Cardiac muscle cell (in vitro differentiated cells and primary cell): ENCODE measurements at regions not wholly inside any gene's neighbourhood (a gene's known extent, or its start where the extent isn't known, plus 50 kb on each side); places are given as distances from the start of the nearest gene placed in this dataset.

Experiments used
- DNase-seq, 2 donors: peaks; one replicate each; pipeline versions ENCODE4 v3.0.0 to v3.0.0-alpha.2; 2010 to 2017; ENCODE audit warnings: low read depth in 1 of 2, low spot score in 1 of 2
- H3K27ac ChIP-seq: fragments of 200-600 bp; sonication (generic); 2 replicates; pipeline ENCODE4 v1.5.1; 2016
- H3K27me3 ChIP-seq: fragments of 200-600 bp; sonication (generic); 2 replicates; pipeline ENCODE4 v1.6.0; 2016; ENCODE audit warnings: control low read depth
- H3K36me3 ChIP-seq: fragments of 200-600 bp; sonication (generic); 2 replicates; pipeline ENCODE4 v1.5.1; 2016; ENCODE audit warnings: control low read depth
- H3K4me1 ChIP-seq: fragments of 200-600 bp; sonication (generic); 2 replicates; pipeline ENCODE4 v1.8.1; 2017; ENCODE audit warnings: low read depth, mild to moderate bottlenecking, mixed run types
- H3K4me3 ChIP-seq: fragments of 200-600 bp; sonication (generic); 2 replicates; pipeline ENCODE4 v1.5.1; 2016; ENCODE audit warnings: mild to moderate bottlenecking
- H3K9me3 ChIP-seq: fragments of 200-600 bp; sonication (generic); 2 replicates; pipeline ENCODE4 v1.5.1; 2017; ENCODE audit warnings: low read depth, mild to moderate bottlenecking, control low read depth
- TF ChIP-seq, protein P1 (sequence below): IDR thresholded peaks from 2 replicates; pipeline ENCODE4 v1.5.1; 2012; ENCODE audit warnings: low read depth, mild to moderate bottlenecking, low read length

DNA sequence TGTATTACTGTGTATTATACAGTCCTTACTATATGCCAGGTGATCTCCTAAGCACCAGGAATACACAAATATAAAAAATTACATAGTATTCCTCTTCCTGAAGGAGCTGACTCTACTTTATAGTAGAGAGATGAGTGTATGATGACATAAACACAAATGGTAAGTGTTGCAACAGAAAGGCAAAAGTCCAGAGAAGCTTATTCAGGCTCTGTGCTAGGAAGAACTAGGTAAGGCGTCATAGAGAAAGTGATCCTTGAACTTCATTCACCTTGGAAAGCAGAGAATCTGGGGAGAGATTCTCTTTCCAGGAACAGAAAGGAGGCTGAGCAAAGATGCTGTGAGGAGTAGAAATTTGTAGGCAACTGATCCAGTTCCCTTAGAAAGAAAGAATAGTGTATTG, 115.0 kb upstream of the KCNIP4 start:
- Histone ChIP-seq H3K9me3 (no peaks in the 10 kb centered on the region), H3K36me3 (no peaks in the 10 kb centered on the region), H3K4me1 (no peaks in the 10 kb centered on the region), H3K27ac (no peak overlapping the region), H3K4me3 (no peak overlapping the region), H3K27me3 (no peaks in the 10 kb centered on the region)
- DNase-seq = no peak
- TF ChIP-seq, protein P1, sequence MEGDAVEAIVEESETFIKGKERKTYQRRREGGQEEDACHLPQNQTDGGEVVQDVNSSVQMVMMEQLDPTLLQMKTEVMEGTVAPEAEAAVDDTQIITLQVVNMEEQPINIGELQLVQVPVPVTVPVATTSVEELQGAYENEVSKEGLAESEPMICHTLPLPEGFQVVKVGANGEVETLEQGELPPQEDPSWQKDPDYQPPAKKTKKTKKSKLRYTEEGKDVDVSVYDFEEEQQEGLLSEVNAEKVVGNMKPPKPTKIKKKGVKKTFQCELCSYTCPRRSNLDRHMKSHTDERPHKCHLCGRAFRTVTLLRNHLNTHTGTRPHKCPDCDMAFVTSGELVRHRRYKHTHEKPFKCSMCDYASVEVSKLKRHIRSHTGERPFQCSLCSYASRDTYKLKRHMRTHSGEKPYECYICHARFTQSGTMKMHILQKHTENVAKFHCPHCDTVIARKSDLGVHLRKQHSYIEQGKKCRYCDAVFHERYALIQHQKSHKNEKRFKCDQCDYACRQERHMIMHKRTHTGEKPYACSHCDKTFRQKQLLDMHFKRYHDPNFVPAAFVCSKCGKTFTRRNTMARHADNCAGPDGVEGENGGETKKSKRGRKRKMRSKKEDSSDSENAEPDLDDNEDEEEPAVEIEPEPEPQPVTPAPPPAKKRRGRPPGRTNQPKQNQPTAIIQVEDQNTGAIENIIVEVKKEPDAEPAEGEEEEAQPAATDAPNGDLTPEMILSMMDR = no peak

DNA sequence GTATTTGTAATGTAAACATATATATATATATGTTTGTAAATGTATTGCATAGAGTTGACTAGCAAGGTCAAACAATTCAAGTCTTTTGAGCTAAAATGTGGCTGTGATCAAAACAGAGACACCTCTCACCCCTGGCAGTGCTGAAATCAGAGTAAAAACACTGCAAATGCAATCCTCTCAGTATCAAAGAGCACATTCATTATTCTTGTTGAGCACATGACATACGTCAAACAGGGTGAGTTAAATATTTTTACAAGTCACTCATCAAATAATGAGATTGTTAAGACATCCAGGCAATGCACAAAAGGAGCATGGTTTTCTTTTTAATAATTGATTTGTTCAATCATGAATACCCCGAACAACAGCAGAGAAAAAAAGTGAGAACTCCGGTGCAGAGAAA, 114.1 kb upstream of the KCNIP4 start:
- H3K9me3 ChIP-seq = no peaks in the 10 kb centered on the region
- no peaks in the 10 kb centered on the region for H3K36me3 ChIP-seq
- TF ChIP-seq, protein P1 = no peak
- DNase-seq = no peak
- H3K27me3 ChIP-seq = no peaks in the 10 kb centered on the region
- no peaks in the 10 kb centered on the region for H3K4me1 ChIP-seq
- H3K27ac ChIP-seq = no peak overlapping the region
- no peak overlapping the region for H3K4me3 ChIP-seq

DNA sequence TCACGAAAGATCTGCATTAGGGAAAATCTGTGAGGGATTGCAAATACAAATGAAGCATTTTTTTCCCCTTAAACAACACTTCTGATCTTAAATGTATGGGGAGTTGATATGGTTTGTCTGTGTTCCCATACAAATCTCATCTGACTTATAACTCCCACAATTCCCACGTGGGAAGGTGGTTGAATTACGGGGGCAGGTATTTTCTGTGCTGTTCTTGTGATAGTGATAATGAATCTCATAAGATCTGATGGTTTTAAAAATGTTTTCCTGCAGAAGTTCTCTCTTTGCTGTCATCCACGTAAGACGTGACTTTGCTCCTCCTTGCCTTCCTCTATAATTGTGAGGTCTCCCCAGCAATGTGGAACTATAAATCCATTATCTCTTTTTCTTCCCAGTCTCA, 107.4 kb upstream of the KCNIP4 start:
- no peak for DNase-seq
- Histone ChIP-seq H3K36me3 (no peaks in the 10 kb centered on the region), H3K27me3 (no peaks in the 10 kb centered on the region), H3K27ac (no peak overlapping the region), H3K4me3 (no peak overlapping the region), H3K4me1 (no peaks in the 10 kb centered on the region), H3K9me3 (no peaks in the 10 kb centered on the region)
- TF ChIP-seq, protein P1 = no peak

DNA sequence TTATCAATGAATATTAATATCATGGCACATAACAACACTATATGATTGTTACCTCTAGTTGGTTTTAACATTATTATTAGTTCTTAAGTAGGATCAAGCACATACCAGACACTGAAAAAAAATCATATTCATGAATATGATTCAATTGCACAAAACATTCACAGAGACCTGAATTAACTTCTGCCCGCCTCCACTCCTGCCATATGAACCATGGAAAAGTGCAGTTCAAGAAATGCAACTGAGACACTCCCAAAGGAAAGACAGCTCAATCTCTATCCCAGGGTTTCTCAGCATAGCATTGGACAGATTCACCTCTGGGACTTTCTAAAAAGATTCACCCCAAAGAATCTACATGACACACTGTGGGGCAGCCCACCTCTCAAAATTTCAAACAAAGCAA, 103.5 kb upstream of the KCNIP4 start:
- H3K36me3 ChIP-seq = no peaks in the 10 kb centered on the region
- H3K4me3 ChIP-seq = no peak overlapping the region
- no peaks in the 10 kb centered on the region for H3K9me3 ChIP-seq
- DNase-seq = no peak
- TF ChIP-seq, protein P1 = no peak
- H3K4me1 ChIP-seq = no peaks in the 10 kb centered on the region
- H3K27ac ChIP-seq = no peak overlapping the region
- H3K27me3 ChIP-seq = no peaks in the 10 kb centered on the region

DNA sequence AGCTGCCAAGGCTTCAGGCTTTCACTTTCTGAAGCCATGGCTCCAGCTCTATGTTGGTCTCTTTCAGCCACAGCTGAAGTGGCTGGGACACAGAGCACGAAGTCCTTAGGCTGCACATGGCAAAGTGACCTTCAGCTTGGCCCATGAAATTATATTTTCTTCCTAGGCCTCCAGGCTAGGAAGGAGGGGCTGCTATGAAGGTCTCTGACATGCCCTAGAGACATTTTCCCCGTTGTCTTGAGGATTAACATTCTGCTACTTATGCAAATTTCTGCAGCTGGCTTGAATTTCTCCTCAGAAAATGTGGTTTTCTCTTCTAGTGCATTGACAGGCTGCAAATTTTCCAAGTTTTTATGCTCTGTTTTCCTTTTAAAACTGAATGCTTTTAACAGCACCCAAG, 99.8 kb upstream of the KCNIP4 start:
- H3K36me3 ChIP-seq = no peaks in the 10 kb centered on the region
- H3K4me3 ChIP-seq = no peak overlapping the region
- no peak for DNase-seq
- H3K9me3 ChIP-seq = no peaks in the 10 kb centered on the region
- no peak overlapping the region for H3K27ac ChIP-seq
- TF ChIP-seq, protein P1 = no peak
- no peaks in the 10 kb centered on the region for H3K4me1 ChIP-seq
- H3K27me3 ChIP-seq = no peaks in the 10 kb centered on the region

DNA sequence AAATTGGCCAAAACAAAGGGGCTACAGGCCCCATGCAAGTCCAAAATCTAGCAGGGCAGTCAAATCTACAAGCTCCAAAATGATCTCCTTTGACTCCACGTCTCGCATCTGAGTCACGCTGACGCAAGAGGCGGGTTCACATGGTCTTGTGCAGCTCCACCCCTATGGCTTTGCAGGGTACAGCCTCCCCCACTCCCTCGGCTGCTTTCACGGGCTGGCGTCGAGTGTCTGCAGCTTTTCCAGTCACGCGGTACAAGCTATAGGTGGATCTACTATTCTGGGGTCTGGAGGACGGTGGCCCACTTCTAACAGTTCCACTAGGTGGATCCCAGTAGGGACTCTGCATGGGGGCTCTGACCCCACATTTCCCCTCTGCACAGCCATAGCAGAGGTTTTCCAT, 99.2 kb upstream of the KCNIP4 start:
- H3K9me3 ChIP-seq = no peaks in the 10 kb centered on the region
- no peak overlapping the region for H3K27ac ChIP-seq
- TF ChIP-seq, protein P1 = no peak
- H3K36me3 ChIP-seq = no peaks in the 10 kb centered on the region
- H3K27me3 ChIP-seq = no peaks in the 10 kb centered on the region
- H3K4me3 ChIP-seq = no peak overlapping the region
- no peaks in the 10 kb centered on the region for H3K4me1 ChIP-seq
- no peak for DNase-seq
